ENCODE measurements at regions not wholly inside any gene's neighbourhood (a gene's known extent, or its start where the extent isn't known, plus 50 kb on each side); places are given as distances from the start of the nearest gene placed in this dataset.

GRCh38 chr18:24540896-24541295, 80.5 kb downstream of the HRH4 start:
- no peak for TF ChIP-seq POLR2A (IDR thresholded peaks at IDR 0.05)
- TF ChIP-seq, protein P1, sequence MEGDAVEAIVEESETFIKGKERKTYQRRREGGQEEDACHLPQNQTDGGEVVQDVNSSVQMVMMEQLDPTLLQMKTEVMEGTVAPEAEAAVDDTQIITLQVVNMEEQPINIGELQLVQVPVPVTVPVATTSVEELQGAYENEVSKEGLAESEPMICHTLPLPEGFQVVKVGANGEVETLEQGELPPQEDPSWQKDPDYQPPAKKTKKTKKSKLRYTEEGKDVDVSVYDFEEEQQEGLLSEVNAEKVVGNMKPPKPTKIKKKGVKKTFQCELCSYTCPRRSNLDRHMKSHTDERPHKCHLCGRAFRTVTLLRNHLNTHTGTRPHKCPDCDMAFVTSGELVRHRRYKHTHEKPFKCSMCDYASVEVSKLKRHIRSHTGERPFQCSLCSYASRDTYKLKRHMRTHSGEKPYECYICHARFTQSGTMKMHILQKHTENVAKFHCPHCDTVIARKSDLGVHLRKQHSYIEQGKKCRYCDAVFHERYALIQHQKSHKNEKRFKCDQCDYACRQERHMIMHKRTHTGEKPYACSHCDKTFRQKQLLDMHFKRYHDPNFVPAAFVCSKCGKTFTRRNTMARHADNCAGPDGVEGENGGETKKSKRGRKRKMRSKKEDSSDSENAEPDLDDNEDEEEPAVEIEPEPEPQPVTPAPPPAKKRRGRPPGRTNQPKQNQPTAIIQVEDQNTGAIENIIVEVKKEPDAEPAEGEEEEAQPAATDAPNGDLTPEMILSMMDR (IDR thresholded peaks at IDR 0.05) = no peak
- intact Hi-C loops (cut with DNase I) = no loop called here
- 42 to 61% (median 43%) methylated on average over 8 of the region's 8 CpGs for WGBS, 4 donors
- no peaks in the 10 kb centered on the region for H3K27me3 ChIP-seq
- no peak overlapping the region for H3K4me3 ChIP-seq
- no peaks in the 10 kb centered on the region for H3K36me3 ChIP-seq (replicated peaks in 1 of 2)
- no peaks in the 10 kb centered on the region for H3K9me3 ChIP-seq (replicated peaks in 1 of 3)
- no peak overlapping the region for H3K27ac ChIP-seq
- DNase-seq = peak in 6 of 7 donors; percentile 25 to 64 (median 44)
- H3K4me1 ChIP-seq (replicated peaks in 1 of 2) = no peaks in the 10 kb centered on the region

DNA sequence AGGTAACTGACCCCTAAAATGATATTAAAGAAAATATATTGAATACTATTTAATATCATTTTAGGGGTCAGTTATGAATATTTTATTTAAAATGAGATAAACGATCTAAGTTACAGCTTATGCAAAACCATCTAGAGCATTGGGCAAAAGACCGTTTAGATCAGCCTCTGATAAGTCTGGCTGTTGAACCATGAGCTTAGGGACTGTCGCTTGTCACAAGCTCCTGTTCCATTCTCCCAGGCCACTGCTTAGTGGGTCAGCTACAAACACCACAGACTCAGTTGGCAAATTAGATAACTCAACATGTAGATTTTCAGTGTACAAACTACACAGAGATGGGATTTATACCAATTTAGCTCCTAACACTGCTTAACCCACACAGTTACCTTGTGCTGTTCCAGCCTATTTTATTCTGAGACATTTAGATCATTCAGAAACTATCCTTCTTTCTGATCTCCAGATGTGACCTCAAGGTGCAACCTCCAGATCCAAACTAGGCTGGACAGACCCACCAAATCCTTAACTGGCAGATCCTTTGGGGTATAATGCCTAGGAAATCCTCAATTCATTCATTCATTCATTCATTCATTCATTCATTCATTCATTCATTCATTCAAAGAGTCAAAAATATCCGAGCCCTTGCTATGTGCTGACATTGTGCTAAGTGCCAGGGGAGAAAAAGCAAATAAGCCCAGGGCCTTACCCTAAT, 82.8 kb downstream of the HRH4 start:
- H3K27me3 ChIP-seq = no peaks in the 10 kb centered on the region
- no peaks in the 10 kb centered on the region for H3K9me3 ChIP-seq (replicated peaks in 1 of 3)
- 67 to 78% (median 68%) methylated on average over 4 of the region's 4 CpGs for WGBS, 4 donors
- H3K36me3 ChIP-seq (replicated peaks in 1 of 2) = no peaks in the 10 kb centered on the region
- H3K4me1 ChIP-seq (replicated peaks in 1 of 2) = no peaks in the 10 kb centered on the region
- DNase-seq = no peak
- TF ChIP-seq, protein P1 (IDR thresholded peaks at IDR 0.05) = no peak
- TF ChIP-seq POLR2A (IDR thresholded peaks at IDR 0.05) = no peak
- no peak overlapping the region for H3K4me3 ChIP-seq
- no peak overlapping the region for H3K27ac ChIP-seq
- intact Hi-C loops (cut with DNase I) = no loop called here

DNA sequence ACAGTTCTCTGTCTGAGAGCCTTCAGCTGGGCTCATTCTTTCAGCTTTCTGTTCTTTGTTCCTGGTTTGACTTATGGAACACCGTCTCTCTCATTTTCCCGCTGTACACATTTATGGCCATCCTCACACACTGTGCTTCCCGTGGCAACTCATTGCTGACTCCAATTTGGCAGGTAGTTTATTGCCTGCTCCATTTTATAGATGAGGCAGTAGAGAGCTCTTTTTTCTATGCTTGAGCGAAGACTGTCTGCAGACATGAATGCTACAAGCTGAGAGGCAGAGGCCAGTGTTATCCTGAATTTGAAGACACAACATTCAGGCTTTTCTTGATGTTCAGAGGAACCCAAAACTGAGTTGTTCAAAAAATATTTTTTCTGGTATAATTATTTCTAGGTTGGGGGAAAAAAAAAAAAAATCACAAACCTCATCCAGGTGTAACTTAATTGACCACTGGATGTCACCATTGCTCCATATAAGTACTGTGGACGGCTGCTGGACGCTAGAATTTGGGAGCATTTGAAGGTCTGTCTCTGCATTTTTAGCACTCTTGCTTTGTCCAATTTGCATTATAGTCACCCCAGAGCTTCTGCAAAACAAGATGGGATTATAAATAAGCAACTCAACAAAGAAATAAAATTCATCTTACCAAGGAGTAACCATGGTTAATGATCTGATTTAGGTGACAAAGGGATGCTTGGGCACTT, 83.5 kb downstream of the HRH4 start:
- no peaks in the 10 kb centered on the region for H3K36me3 ChIP-seq (replicated peaks in 1 of 2)
- H3K9me3 ChIP-seq (replicated peaks in 1 of 3) = no peaks in the 10 kb centered on the region
- H3K4me1 ChIP-seq (replicated peaks in 1 of 2) = no peaks in the 10 kb centered on the region
- no peak overlapping the region for H3K4me3 ChIP-seq
- TF ChIP-seq, protein P1 (IDR thresholded peaks at IDR 0.05) = peak in 4 of 6 experiments; percentile 14 to 48 (median 44)
- TF ChIP-seq POLR2A (IDR thresholded peaks at IDR 0.05) = no peak
- intact Hi-C loops (cut with DNase I) = no loop called here
- 35 to 46% (median 42%) methylated on average over 6 of the region's 6 CpGs for WGBS, 4 donors
- no peaks in the 10 kb centered on the region for H3K27me3 ChIP-seq
- peak in 2 of 7 donors; percentile 14 to 22 for DNase-seq
- H3K27ac ChIP-seq = no peak overlapping the region

DNA sequence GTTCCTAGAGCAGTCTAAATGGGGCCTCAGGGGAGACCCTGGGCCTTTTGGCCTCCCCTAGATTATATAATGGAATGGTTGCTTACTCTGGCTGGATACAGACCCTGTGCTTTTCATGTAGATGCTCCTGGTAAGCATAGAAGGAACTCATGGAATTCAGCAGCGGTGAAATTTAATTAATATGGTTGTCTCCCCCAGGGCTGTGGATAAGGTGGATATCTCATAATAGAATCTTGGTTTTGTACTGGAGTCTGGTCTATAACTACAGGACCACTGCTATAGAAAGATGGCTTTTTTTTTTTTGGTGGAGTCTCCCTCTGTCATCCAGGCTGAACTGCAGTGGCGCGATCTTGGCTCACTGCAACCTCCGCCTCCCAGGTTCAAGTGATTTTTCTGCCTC, 84.5 kb downstream of the HRH4 start:
- Histone ChIP-seq H3K36me3 (replicated peaks in 1 of 2) (no peaks in the 10 kb centered on the region), H3K9me3 (replicated peaks in 1 of 3) (no peaks in the 10 kb centered on the region), H3K27ac (no peak overlapping the region), H3K27me3 (no peaks in the 10 kb centered on the region), H3K4me1 (replicated peaks in 1 of 2) (no peaks in the 10 kb centered on the region), H3K4me3 (no peak overlapping the region)
- WGBS, 4 donors = 82 to 90% (median 87%) methylated on average over 4 of the region's 4 CpGs
- no peak for DNase-seq
- TF ChIP-seq, protein P1 (IDR thresholded peaks at IDR 0.05) = no peak
- no peak for TF ChIP-seq POLR2A (IDR thresholded peaks at IDR 0.05)
- intact Hi-C loops (cut with DNase I) = no loop called here

Measured in adrenal gland (tissue), 9 donors.